ENCODE measurements at regions not wholly inside any gene's neighbourhood (a gene's known extent, or its start where the extent isn't known, plus 50 kb on each side); places are given as distances from the start of the nearest gene placed in this dataset.
"Not testable (repeated sequence)": the region's sequence is repeated elsewhere in the genome, so short reads cannot be mapped to it uniquely, and the experiment has no call there.

DNA sequence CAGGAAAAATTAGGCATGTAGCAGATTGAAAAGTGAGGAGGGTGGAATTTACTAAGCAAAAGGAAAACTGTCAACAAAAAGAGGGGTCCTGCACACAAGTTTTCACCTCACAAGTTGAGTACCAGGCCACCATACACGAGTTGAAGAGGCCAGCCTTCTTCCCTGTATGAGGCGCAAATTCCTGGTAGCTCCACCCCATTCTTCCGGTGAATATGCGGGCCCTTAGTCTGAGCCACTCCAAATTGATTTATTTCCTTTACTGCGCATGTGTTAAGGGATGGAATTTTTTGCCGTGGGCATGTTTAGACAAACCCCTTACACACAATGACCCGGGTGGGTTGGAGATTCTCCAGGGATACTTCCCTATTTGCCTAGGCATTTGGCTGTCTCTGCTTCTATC lies 942.1 kb upstream of the GRIA3 start:
- DNase-seq: no peak

DNA sequence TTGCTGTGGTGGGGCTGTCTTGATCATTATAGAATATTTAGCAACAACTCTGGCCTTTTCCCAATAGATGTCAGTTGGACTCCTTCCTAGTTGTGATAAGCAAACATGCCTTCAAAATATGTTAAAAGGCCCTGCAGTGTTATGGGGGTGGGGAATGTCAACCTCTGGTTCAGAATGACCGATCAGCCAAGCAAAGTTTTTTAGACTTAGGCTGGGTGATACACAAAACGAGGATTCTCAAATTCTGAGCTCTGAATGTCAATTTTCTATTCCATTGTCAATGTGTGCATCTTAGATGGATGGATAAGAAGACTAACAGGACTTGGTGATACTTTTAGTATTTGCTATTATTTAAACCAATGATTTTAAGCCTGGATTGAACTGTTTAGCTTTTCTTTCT lies 940.0 kb upstream of the GRIA3 start:
- DNase-seq: no peak

GRCh38 chrX:122245175-122245574 lies 938.9 kb upstream of the GRIA3 start:
- no peak for DNase-seq

- DNase-seq: no peak
Observed at GRCh38 chrX:122245943-122246342, 938.1 kb upstream of the GRIA3 start.

DNA sequence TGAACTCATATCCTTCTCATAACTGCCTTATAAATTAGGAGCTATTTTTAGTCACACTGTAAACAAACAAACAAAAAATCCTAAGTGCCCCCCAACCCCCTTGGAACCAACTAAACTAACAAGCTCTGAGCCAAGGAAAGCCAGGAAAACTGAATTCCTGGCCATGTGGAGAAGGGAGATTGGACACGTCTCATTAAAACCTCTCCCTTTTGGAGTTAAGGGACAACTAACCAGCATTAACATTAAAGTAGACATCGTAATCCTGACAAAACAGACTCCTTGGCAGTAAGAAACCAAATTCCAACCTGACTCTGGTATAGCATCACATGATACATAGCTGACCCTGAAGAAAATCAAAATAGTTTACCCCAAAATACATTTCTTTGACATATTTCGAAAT lies 937.1 kb upstream of the GRIA3 start:
- DNase-seq: no peak

DNA sequence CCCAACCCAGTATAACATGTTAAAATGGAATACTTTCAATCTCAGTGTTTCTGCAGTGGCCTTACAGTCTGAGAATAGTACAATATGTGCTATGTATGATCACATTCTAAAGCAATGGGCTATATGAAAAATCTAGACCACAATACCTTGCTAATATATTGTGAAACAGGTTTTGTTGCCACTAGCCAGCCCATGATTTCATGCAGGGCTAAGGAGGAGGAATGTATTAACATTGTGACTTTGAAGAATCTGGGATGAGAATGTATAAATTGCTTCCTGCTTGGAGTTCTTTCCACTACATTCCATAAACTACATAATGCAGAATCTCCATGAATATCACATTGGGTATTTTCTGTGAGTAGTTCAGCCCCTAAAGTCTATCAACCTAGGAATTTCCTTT lies 935.4 kb upstream of the GRIA3 start:
- DNase-seq: no peak

DNA sequence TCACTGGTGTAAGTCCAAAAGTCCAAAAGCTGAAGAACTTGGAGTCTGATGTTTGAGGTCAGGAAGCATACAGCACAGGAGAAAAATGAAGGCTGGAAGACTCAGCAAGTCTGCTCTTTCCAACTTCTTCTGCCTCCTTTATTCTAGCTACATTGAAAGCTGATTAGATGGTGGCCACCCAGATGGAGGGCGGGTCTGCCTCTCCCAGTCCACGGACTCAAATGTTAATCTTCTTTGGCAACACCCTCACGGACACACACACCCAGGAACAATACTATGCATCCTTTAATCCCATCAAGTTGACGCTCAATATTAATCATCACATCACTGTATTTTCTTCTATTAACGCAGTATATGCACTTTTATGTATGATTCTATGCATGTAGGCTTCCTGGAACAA lies 931.6 kb upstream of the GRIA3 start:
- DNase-seq: no peak

DNA sequence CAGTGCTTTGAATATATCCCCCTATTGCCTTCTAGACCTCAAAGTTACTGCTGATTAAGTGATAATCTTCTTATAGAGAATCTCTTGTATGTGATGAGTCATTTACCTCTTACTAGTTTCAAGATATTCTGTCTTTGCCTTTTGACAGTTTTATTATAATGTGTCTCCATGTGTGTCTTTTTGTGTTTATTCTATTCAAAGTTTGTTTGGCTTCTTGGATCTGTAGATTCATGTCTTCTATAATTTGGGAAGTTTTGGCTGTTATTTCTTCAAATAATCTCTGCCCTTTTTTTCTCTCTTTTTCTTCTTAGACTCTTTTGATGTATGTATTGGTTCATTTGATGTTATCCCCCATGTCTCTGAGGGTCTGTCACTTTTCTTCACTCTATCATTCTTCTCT lies 915.7 kb upstream of the GRIA3 start:
- DNase-seq: no peak

DNA sequence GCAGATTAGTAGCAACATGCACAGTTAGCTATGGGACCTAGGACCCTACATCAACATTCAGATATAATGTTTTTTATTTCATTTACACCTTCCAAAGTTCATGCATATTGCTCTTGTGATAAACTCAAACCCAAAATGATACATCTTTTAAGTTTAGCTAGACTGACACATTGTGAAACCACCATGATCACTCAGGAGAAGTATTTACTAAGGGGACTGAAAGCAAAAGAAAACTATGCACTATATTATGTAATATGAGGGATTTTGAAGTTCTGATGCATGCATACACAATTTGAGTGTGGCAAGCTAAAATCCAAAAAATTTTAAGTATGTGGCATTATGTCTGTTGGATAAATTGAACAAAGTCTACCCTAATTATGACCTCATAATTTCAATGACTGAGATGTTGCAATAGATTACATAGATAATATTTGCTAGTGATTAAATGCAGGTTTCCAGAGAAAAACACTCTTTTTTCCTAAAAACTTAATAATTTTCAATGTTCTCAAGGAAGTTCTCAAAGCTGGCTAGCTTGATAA lies 914.8 kb upstream of the GRIA3 start:
- DNase-seq: no peak

DNA sequence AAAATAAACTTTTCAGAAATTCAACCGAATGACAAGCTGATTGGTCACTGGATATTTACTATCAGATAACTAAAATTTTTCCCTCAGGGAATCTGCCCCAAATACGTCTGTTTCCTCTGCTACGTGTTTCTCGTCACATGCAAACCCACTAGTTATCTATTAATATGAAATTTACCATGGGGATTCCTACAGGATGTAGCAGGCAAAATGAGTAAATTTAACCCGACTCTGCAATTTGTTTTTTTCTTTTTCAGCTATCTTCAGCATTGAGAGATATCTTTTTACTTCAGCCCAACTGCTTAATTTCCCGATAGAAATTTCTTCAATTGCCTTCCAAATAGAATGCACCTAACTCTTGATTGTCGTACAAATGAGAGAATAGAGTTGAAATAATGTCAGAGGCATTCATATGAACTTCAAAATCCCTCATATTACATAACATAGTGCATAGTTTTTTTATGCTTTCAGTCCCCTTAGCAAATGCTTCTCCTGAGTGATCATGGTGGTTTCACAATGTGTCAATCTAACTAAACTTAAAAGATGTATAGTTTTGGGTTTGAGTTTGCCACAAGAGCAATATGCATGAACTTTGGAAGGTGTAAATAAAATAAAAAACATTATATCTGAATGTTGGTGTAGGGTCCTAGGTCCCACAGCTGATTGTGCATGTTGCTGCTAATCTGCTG lies 913.1 kb upstream of the GRIA3 start:
- DNase-seq: no peak

DNA sequence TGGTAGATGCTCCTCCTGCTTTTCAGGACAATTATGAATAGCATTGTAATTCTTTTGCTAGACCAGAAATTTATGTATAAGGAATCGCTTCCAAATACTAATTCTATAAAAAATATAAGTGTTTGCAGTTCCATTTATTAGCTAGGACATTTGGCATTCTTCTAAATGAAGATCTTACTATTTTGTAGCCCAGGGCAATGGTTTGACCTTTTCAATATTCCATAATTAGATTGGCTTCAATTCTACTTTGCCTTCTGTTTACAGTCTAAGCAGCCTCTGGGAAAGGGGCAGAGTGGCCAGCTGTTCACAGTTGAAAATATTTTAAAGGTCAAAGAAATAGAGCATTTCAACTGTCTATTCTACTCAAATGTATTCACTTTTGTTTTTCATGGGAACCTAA lies 912.1 kb upstream of the GRIA3 start:
- DNase-seq: no peak

DNA sequence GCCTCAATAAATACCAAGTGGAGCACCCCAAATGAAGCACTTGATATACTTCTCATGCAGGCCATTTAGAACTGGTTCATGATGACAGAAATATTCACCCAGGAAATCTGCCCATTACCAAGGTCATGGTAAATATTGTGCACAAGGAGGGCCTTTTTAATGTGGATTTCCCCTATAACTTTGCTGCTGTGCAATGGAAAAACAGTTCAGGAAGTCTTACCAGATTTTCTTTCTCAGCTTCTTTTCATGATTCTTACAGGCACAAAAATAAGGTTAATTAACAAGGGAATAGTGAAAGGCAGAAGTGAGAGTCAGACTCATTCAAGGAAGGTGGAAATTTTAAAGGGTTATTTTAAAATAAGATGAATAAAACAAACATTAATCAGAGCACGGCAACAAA lies 904.3 kb upstream of the GRIA3 start:
- no peak for DNase-seq

DNA sequence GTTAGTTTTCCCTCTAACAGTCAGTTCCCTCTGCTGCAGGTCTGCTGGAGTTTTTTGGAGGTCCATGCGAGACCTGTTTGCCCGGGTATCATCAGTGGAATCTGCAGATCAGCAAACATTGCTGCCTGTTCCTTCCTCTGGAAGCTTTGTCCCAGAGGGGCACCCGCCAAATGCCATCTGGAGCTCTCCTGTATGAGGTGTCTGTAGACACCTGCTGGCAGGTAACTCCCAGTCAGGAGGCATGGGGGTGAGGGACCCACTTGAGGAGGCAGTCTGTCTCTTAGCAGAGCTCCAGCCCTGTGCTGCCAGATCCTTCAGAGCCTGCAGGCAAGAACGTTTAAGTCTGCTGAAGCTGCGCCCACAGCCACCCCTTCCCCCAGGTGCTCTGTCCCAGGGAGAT lies 884.3 kb upstream of the GRIA3 start:
- not testable (repeated sequence) for DNase-seq

DNA sequence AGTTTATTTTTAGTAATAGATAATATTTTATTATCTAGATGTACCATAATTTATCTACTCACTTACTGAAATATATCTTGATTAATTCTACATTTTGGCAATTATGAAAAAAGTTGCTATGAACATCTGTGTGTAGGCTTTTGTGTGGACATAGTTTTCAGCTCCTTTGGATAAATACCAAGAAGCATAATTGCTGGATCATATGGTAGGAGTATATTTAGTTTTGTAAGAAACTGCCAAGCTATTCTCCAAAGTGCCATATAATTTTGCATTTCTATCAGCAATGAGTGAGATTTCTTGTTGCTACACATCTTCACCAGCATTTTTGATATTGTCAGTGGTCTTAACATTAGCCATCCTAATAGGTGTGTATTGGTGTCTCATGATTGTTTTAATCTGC lies 882.6 kb upstream of the GRIA3 start:
- no peak for DNase-seq

DNA sequence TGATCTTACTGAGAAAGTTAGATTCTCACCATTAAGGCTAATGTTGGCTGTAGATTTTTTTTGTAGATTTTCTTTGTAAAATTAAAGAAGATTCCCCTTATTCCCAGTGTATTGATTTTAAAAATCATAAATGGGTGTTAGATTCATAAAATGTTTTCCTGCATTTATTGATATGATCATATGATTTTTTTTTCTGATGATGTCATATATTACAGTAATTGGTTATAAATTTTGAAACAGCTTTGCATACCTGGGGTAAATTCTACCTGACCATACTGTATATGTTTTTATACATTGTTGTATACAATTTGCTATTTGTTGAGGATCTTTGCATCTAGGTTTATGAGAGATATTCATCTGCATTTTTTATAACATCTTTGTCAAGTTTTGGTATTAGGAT lies 880.3 kb upstream of the GRIA3 start:
- no peak for DNase-seq

GRCh38 chrX:122344816-122345215 lies 839.3 kb upstream of the GRIA3 start:
- no peak for DNase-seq

DNA sequence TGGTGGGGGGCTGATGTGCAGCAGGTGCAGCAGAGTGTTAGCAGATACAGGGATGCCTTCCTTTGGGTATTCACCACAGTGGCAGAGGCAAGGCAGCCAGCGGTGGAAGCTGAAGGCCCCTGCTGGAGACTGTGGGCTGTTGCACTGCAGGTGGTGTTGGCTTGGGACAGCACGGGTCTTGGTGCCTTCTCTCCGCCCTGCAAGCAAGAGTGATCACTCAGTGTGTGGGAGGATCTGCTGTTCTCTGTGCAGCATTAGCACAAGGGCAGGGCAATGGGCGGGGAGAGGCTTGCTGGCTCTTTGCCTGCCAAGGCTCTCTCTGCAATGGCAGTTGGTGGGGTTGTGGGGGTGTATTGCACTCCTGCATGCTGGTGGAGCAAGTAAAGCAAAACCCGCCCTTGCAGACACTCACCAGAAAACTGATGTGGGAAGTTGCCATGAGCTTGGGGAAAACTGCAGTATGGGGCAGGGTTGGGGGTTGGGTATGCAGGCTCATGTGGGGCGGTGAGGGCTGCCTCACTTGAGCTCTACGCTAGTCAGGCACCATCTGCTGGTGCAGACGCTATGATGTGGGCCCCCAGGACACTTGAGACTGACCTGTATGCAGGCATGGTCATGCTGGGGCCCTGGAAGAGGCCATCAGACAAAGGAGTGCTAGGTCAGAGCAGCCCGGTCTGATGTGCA lies 820.8 kb upstream of the GRIA3 start:
- DNase-seq: no peak

GRCh38 chrX:122375533-122375932 lies 808.5 kb upstream of the GRIA3 start:
- not testable (repeated sequence) for DNase-seq

DNA sequence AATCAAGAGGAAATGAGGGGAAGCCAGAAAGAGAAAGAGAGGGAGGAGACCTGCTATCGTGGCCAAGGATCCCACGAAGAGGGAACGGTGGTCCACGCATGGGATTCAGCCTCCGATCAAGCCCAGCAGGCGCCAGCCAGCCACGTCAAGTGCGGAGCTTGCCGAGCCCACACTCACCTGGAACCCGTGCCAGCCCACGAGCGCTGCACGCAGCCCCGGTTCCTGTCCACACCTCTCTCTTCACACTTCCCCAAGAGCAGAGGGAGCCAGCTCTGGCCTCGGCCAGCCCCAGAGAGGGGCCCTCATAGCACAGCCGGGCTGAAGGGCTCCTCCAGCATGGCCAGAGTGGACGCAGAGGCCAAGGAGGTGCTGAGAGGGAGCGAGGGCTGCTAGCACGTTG lies 795.1 kb upstream of the GRIA3 start:
- no peak for DNase-seq

DNA sequence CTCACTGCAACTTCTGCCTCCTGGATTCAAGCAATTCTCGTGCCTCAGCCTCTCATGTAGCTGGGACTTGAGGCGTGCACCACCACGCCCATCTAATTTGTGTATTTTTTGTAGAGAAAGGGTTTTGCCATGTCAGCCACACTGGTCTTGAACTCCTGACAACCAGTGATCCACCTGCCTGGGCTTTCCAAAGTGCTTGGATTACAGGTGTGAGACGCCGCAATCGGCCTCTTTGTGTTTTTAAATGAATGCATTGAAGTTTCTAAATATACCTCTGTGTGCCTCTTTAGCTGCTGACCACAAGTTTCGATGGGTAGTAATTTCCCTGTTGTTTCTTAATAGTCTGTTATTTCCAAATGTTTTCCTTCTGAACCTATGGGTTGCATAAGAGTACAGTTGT lies 765.3 kb upstream of the GRIA3 start:
- no peak for DNase-seq

DNA sequence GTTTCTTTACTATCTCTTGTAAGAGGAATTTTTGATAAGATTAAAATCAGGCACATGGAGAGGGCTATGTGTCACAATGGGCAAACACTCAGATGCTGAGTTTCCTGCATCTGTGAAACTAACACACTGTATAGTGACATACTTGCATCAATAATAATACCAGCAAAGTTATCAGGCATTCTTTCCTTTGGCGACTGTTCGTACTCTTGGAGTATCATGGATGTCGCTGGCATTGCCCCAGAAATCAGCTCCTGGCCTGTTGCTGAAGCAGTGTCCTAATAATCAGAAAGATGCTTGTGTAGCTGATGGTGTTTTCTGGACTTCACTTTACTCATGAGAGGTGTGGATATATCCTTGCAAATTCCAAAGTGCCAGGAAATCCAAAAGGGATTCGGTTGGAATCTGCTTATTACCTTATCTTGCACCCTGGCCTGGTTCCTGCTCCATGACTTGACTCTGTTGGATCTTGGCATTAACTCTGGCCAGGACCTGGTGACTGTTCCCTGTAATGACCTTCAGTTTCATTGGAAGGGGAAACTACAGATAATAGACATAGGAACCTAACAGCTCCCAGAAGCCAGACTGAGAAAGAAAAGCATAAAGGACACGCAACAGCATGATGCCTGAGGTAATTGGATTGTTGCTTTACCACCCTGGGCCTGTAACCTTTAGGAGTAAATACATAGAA lies 762.5 kb upstream of the GRIA3 start:
- no peak for DNase-seq

GRCh38 chrX:122422547-122422946 lies 761.5 kb upstream of the GRIA3 start:
- no peak for DNase-seq

DNA sequence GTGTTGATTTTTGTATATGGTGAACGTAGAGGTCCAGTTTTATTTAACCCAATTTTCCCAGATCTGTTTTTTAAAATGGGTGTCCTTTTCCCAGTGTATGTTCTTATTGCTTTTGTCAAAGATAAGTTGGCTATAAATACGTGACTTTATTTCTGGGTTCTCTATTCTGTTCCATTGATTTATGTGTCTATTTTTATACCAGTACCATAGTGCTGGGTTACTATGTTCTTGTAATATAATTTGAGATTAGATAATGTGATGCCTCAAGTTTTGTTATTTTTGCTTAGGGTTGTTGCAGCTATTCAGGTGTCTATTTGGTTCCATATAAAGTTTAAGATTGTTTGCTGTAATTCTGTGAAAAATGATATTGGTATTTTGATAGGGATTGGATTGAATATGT lies 749.1 kb upstream of the GRIA3 start:
- no peak for DNase-seq

DNA sequence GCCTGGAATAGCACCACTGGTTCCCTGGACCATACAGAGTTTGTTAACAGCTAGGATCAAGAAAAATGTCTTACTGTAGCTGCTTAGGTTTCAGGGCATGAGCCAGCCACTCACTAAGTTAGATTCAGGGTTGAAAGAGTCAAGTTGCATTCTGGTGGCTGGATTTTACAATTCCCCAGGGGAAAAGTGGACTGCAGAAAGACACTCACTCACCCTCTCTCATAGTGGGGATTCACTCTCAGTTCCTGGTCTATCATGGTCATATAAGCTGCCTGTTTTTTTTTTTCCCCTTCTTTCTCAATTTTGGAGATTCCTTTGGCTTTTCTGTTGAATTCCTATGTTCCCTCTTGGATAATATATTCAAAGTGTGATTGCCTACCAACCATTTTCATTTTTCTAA lies 744.2 kb upstream of the GRIA3 start:
- no peak for DNase-seq
